ENCODE measurements at regions not wholly inside any gene's neighbourhood (a gene's known extent, or its start where the extent isn't known, plus 50 kb on each side); places are given as distances from the start of the nearest gene placed in this dataset.

GRCh38 chr21:15408089-15408488, 321.7 kb upstream of the USP25 start:
- intact Hi-C loops (cut with DNase I), result no loop called here
- WGBS, 2 donors, result 93 to 95% methylated on average over 2 of the region's 2 CpGs

GRCh38 chr21:15409031-15409430, 320.8 kb upstream of the USP25 start:
- Histone ChIP-seq H3K4me1 (peaks cover 0 to 3% (median 0%) of the 10 kb centered on the region in 9 donors), H3K27ac (no peak overlapping the region), H3K27me3 (no peaks in the 10 kb centered on the region), H3K36me3 (no peaks in the 10 kb centered on the region), H3K4me3 (no peak overlapping the region), H3K9me3 (peaks cover 0 to 9% (median 0%) of the 10 kb centered on the region in 11 donors)
- intact Hi-C loops (cut with DNase I), result no loop called here
- WGBS, 2 donors, result 87 to 95% methylated on average over 1 of the region's 1 CpG
- no peak for ATAC-seq
- no peak for TF ChIP-seq CTCF (IDR thresholded peaks at IDR 0.05)
- DNase-seq, result no peak

More at GRCh38 chr21:15408089-15408488, 321.7 kb upstream of the USP25 start:
- Histone ChIP-seq H3K27me3 (no peaks in the 10 kb centered on the region), H3K9me3 (peaks cover 0 to 9% (median 0%) of the 10 kb centered on the region in 11 donors), H3K36me3 (no peaks in the 10 kb centered on the region), H3K4me1 (no peaks in the 10 kb centered on the region), H3K27ac (no peak overlapping the region), H3K4me3 (no peak overlapping the region)
- DNase-seq, result no peak
- ATAC-seq, result no peak
- no peak for TF ChIP-seq CTCF (IDR thresholded peaks at IDR 0.05)

GRCh38 chr21:15410853-15411252, 318.9 kb upstream of the USP25 start:
- Histone ChIP-seq H3K27me3 (no peaks in the 10 kb centered on the region), H3K27ac (no peak overlapping the region), H3K4me1 (peaks cover 0 to 8% (median 0%) of the 10 kb centered on the region in 9 donors), H3K4me3 (no peak overlapping the region), H3K36me3 (no peaks in the 10 kb centered on the region), H3K9me3 (peaks cover 0 to 9% (median 0%) of the 10 kb centered on the region in 11 donors)
- no peak for DNase-seq
- no peak for ATAC-seq
- intact Hi-C loops (cut with DNase I), result no loop called here
- WGBS, 2 donors, result 96 to 98% methylated on average over 3 of the region's 3 CpGs
- TF ChIP-seq CTCF (IDR thresholded peaks at IDR 0.05), result no peak

- WGBS, 2 donors, result 77 to 97% methylated on average over 1 of the region's 1 CpG
- Histone ChIP-seq H3K4me1 (peaks cover 0 to 8% (median 0%) of the 10 kb centered on the region in 9 donors), H3K4me3 (no peak overlapping the region), H3K36me3 (no peaks in the 10 kb centered on the region), H3K9me3 (peaks cover 0 to 9% (median 0%) of the 10 kb centered on the region in 11 donors), H3K27ac (no peak overlapping the region), H3K27me3 (no peaks in the 10 kb centered on the region)
- DNase-seq, result no peak
- TF ChIP-seq CTCF (IDR thresholded peaks at IDR 0.05), result no peak
- ATAC-seq, result no peak
- intact Hi-C loops (cut with DNase I), result no loop called here
Observed at GRCh38 chr21:15414057-15414456, 315.7 kb upstream of the USP25 start.
